Smooth muscle cell (in vitro differentiated cells): ENCODE measurements at regions not wholly inside any gene's neighbourhood (a gene's known extent, or its start where the extent isn't known, plus 50 kb on each side); places are given as distances from the start of the nearest gene placed in this dataset.

Experiments
- DNase-seq: peaks from one replicate; lab custom pipeline; 2025; ENCODE audit not compliant: unreplicated experiment; lab: John Stamatoyannopoulos, UW
- H2AFZ ChIP-seq: fragments of 200-600 bp; sonication (generic); 2 replicates; pipeline ENCODE4 v1.6.0; 2016; ENCODE audit warnings: antibody characterized with exemption, low read depth, mild to moderate bottlenecking
- H3F3A ChIP-seq: fragments of 200-600 bp; sonication (generic); 2 replicates; pipeline ENCODE4 v1.6.0; 2017; ENCODE audit warnings: antibody characterized with exemption, low read depth
- H3K27ac ChIP-seq: fragments of 200-600 bp; sonication (generic); 2 replicates; pipeline ENCODE4 v1.5.1; 2016; ENCODE audit warnings: low read depth, mild to moderate bottlenecking
- H3K27me3 ChIP-seq: fragments of 200-600 bp; sonication (generic); 2 replicates; pipeline ENCODE4 v1.6.1; 2016; ENCODE audit warnings: low read depth, mild to moderate bottlenecking
- H3K36me3 ChIP-seq: fragments of 200-600 bp; sonication (generic); 2 replicates; pipeline ENCODE4 v1.5.1; 2016; ENCODE audit warnings: low read depth
- H3K4me1 ChIP-seq: fragments of 200-600 bp; sonication (generic); 2 replicates; pipeline ENCODE4 v1.5.1; 2016; ENCODE audit warnings: low read depth
- H3K4me2 ChIP-seq: fragments of 200-600 bp; sonication (generic); 2 replicates; pipeline ENCODE4 v1.6.0; 2016; ENCODE audit warnings: mild to moderate bottlenecking
- H3K4me3 ChIP-seq: fragments of 200-600 bp; sonication (generic); 2 replicates; pipeline ENCODE4 v1.5.1; 2016; ENCODE audit warnings: mild to moderate bottlenecking
- H3K79me2 ChIP-seq: fragments of 200-600 bp; sonication (generic); 2 replicates; pipeline ENCODE4 v1.6.0; 2016; ENCODE audit warnings: low read depth, mild to moderate bottlenecking
- H3K9ac ChIP-seq: fragments of 200-600 bp; sonication (generic); 2 replicates; pipeline ENCODE4 v1.6.0; 2016; ENCODE audit warnings: low read depth
- H3K9me3 ChIP-seq: fragments of 200-600 bp; sonication (generic); replicated peaks from 2 replicates; pipeline ENCODE4 v1.5.1; 2016; ENCODE audit warnings: low read depth
- H4K20me1 ChIP-seq: fragments of 200-600 bp; sonication (generic); 2 replicates; pipeline ENCODE4 v1.6.0; 2016; ENCODE audit warnings: low read depth
- WGBS: methylation state at CpG from one replicate; pipeline ENCODE4 v1.1.7; 2016; ENCODE audit warnings: low lambda C conversion rate; 5-methylcytosine and 5-hydroxymethylcytosine counted together
- TF ChIP-seq, protein P1 (sequence below): fragments of 200-600 bp; sonication (generic); IDR thresholded peaks from 2 replicates; pipeline ENCODE4 v1.5.1; 2017; ENCODE audit warnings: borderline replicate concordance, mild to moderate bottlenecking, antibody characterized with exemption; ENCODE audit not compliant: insufficient read depth, poor library complexity, severe bottlenecking

DNA sequence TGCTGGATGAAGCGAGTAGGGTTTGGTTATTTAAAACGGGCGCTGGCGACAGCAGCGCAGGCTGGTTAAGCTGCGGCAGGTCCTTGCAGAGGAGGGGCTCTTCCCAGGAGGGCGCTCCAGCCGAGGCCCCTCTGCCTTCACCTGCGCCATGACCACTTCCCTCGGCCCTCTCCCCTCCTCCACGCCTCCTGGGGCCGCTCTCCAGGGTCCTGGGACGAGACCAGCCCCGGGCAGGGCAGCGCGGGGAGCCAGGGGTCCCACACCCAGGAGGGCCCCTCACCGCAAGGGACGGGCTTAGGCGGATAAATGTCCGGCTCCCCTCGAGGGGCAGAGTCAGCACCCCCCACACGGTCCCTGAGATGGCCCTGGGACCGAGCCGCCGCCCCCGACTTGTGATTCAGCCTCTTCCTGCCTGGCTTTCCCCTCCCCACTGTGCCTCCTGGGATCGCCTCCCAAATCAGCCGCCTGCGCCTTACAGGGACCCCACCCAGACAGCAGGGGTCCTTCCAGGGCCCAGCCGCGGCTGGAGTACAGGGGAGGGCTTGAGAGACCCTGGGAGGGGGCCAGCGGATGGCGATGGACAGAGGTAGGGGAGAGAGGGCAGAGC, 380.7 kb downstream of the MATN1 start:
- Histone ChIP-seq H3K4me3 (no peak overlapping the region), H3K4me2 (no peak overlapping the region), H3K79me2 (no peaks in the 10 kb centered on the region), H2AFZ (no peak overlapping the region), H4K20me1 (no peaks in the 10 kb centered on the region), H3F3A (no peaks in the 10 kb centered on the region), H3K27ac (no peak overlapping the region), H3K4me1 (no peaks in the 10 kb centered on the region), H3K9ac (no peak overlapping the region), H3K36me3 (no peaks in the 10 kb centered on the region), H3K27me3 (peaks cover 33% of the 10 kb centered on the region), H3K9me3 (peaks cover 3% of the 10 kb centered on the region)
- TF ChIP-seq, protein P1, sequence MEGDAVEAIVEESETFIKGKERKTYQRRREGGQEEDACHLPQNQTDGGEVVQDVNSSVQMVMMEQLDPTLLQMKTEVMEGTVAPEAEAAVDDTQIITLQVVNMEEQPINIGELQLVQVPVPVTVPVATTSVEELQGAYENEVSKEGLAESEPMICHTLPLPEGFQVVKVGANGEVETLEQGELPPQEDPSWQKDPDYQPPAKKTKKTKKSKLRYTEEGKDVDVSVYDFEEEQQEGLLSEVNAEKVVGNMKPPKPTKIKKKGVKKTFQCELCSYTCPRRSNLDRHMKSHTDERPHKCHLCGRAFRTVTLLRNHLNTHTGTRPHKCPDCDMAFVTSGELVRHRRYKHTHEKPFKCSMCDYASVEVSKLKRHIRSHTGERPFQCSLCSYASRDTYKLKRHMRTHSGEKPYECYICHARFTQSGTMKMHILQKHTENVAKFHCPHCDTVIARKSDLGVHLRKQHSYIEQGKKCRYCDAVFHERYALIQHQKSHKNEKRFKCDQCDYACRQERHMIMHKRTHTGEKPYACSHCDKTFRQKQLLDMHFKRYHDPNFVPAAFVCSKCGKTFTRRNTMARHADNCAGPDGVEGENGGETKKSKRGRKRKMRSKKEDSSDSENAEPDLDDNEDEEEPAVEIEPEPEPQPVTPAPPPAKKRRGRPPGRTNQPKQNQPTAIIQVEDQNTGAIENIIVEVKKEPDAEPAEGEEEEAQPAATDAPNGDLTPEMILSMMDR, result no peak
- no peak for DNase-seq
- WGBS, result 21% methylated on average over 30 of the region's 33 CpGs

DNA sequence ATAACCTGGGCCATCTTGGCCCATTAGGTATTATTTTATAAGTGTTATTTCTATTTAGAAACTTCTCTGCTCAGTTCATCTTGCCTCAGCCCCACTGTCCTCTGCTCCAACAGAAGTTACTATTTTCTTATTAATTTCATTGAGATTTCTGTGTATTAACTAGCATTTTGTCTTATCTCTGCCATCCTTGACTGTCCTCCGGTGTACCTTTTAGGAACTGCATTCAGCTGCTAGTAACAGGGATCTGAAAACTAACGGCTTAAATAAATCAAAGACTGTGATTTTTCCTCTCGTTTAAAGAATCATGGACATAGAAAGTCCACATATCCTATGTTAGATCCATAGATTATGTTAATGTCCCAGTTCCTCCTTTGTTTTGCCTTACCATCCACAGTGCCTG, 382.5 kb downstream of the MATN1 start:
- Histone ChIP-seq H2AFZ (no peak overlapping the region), H3K27me3 (peaks cover 33% of the 10 kb centered on the region), H3F3A (no peaks in the 10 kb centered on the region), H3K4me3 (no peak overlapping the region), H3K79me2 (no peaks in the 10 kb centered on the region), H3K4me1 (no peaks in the 10 kb centered on the region), H3K36me3 (no peaks in the 10 kb centered on the region), H4K20me1 (no peaks in the 10 kb centered on the region), H3K9me3 (peaks cover 3% of the 10 kb centered on the region), H3K9ac (no peak overlapping the region), H3K27ac (no peak overlapping the region), H3K4me2 (no peak overlapping the region)
- TF ChIP-seq, protein P1, result no peak
- 87% methylated on average over 3 of the region's 3 CpGs for WGBS
- no peak for DNase-seq

DNA sequence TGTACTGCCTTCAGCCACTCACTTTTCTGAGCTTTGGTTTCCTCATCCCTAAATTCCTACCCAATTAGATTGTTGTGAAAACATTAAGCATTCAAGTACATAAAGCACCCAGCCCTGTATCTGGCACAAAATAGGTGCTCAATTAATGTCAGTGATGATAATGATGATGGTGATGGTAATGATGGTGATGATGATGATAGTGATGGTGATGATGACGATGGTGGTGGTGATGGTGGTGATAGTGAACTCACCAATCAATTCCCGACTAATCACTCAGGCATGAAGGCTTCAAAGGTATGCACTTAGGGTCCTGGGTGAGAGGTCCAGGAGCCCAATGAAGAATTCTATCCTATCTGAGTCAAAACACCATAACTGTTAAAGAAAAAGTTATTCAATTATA, 383.5 kb downstream of the MATN1 start:
- TF ChIP-seq, protein P1, result no peak

DNA sequence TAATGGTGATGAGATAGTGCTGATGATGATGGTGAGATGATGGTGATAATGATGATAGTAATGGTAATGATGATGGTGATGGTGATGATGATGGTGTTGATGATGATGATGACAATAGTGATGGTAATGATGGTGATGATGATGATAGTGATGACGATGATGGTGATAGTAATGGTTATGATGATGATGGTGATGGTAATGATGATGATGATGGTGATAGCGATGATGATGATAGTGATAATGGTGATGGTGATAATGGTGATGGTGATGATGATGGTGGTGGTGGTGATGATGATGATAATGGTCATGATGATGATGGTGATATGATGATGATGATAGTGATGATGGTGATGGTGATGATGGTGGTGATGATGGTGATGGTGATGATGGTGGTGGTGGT, 384.6 kb downstream of the MATN1 start:
- Histone ChIP-seq H3F3A (no peaks in the 10 kb centered on the region), H4K20me1 (no peaks in the 10 kb centered on the region), H3K4me3 (no peak overlapping the region), H3K79me2 (no peaks in the 10 kb centered on the region), H3K27me3 (peaks cover 32% of the 10 kb centered on the region), H2AFZ (no peak overlapping the region), H3K9me3 (peaks cover 2% of the 10 kb centered on the region), H3K9ac (no peak overlapping the region), H3K4me1 (no peaks in the 10 kb centered on the region), H3K36me3 (no peaks in the 10 kb centered on the region), H3K27ac (no peak overlapping the region), H3K4me2 (no peak overlapping the region)
- no peak for DNase-seq
- 87% methylated on average over 2 of the region's 2 CpGs for WGBS
- TF ChIP-seq, protein P1, result no peak

More for the DNA sequence above, 383.5 kb downstream of the MATN1 start:
- Histone ChIP-seq H3K4me1 (no peaks in the 10 kb centered on the region), H3K4me3 (no peak overlapping the region), H3K4me2 (no peak overlapping the region), H3K9me3 (peaks cover 3% of the 10 kb centered on the region), H3K27ac (no peak overlapping the region), H3K9ac (no peak overlapping the region), H3F3A (no peaks in the 10 kb centered on the region), H4K20me1 (no peaks in the 10 kb centered on the region), H3K27me3 (peaks cover 33% of the 10 kb centered on the region), H2AFZ (no peak overlapping the region), H3K36me3 (no peaks in the 10 kb centered on the region), H3K79me2 (no peaks in the 10 kb centered on the region)
- WGBS, result 76% methylated on average over 2 of the region's 2 CpGs
- no peak for DNase-seq
